Upper lobe of left lung (tissue), 4 donors: ENCODE measurements at regions not wholly inside any gene's neighbourhood (a gene's known extent, or its start where the extent isn't known, plus 50 kb on each side); places are given as distances from the start of the nearest gene placed in this dataset.

Source experiments
- EP300 ChIP-seq, 4 donors: sonication (generic); formaldehyde crosslinking; IDR thresholded peaks; one replicate each; pipeline ENCODE4 v1.5.1; 2017; ENCODE audit warnings: antibody characterized with exemption in 4 of 4, control low read depth in 2 of 4
- TF ChIP-seq, protein P1 (sequence below), 6 experiments: fragments of 450-650 bp in 4 of 6; fragments of 200-600 bp in 2 of 6; sonication (generic) in 2 of 6; IDR thresholded peaks; one replicate each; pipeline ENCODE4 v1.5.1; 2016 to 2019; ENCODE audit warnings: antibody characterized with exemption in 6 of 6

DNA sequence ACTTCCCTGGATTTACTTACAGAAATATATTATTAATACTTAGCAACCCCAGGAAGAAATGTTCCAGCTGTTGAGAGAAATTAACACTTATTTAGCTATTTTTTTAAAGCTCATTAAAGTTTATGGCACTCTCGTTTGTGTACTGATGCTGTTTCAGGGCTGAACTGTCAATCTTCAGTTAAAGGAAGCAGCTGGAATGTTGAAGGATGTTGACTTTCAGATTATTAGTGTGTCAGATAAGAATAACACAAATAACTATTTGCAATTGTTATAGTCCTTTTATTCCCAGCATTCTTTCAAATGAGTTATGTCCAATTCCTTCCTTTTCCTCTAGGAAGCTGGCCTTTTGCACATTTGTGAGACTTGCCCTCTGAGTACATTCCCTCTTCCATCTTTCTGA, 278.2 kb upstream of the RAG2 start:
- TF ChIP-seq, protein P1, sequence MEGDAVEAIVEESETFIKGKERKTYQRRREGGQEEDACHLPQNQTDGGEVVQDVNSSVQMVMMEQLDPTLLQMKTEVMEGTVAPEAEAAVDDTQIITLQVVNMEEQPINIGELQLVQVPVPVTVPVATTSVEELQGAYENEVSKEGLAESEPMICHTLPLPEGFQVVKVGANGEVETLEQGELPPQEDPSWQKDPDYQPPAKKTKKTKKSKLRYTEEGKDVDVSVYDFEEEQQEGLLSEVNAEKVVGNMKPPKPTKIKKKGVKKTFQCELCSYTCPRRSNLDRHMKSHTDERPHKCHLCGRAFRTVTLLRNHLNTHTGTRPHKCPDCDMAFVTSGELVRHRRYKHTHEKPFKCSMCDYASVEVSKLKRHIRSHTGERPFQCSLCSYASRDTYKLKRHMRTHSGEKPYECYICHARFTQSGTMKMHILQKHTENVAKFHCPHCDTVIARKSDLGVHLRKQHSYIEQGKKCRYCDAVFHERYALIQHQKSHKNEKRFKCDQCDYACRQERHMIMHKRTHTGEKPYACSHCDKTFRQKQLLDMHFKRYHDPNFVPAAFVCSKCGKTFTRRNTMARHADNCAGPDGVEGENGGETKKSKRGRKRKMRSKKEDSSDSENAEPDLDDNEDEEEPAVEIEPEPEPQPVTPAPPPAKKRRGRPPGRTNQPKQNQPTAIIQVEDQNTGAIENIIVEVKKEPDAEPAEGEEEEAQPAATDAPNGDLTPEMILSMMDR (IDR thresholded peaks at IDR 0.05) = no peak
- no peak for TF ChIP-seq EP300 (IDR thresholded peaks at IDR 0.05)
